ENCODE measurements at regions not wholly inside any gene's neighbourhood (a gene's known extent, or its start where the extent isn't known, plus 50 kb on each side); places are given as distances from the start of the nearest gene placed in this dataset.

DNA sequence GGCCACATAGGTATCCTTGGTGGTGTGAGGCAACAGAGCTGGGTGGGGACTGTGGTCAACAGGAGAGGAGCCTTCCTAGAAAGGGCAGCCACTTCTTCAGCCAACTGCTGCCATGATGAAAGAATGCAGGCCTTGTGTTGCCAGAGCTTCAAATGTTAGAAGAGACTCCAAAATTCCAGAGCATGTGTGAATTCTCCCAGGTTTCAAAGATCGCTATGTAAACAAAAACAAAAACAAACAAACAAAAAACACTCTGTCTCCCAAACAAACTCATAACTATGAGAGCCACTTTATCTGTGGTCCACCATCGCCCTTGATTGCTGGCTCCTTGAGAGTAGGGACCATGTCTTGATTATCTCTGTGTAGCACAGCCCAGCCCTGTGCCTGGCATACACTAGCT is 55.5 kb upstream of the ZNF423 start (continued):
- TF ChIP-seq, protein P1, sequence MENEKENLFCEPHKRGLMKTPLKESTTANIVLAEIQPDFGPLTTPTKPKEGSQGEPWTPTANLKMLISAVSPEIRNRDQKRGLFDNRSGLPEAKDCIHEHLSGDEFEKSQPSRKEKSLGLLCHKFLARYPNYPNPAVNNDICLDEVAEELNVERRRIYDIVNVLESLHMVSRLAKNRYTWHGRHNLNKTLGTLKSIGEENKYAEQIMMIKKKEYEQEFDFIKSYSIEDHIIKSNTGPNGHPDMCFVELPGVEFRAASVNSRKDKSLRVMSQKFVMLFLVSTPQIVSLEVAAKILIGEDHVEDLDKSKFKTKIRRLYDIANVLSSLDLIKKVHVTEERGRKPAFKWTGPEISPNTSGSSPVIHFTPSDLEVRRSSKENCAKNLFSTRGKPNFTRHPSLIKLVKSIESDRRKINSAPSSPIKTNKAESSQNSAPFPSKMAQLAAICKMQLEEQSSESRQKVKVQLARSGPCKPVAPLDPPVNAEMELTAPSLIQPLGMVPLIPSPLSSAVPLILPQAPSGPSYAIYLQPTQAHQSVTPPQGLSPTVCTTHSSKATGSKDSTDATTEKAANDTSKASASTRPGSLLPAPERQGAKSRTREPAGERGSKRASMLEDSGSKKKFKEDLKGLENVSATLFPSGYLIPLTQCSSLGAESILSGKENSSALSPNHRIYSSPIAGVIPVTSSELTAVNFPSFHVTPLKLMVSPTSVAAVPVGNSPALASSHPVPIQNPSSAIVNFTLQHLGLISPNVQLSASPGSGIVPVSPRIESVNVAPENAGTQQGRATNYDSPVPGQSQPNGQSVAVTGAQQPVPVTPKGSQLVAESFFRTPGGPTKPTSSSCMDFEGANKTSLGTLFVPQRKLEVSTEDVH (IDR thresholded peaks at IDR 0.05; ENCODE audit: low read depth, partially characterized antibody): no peak
- TF ChIP-seq ZBTB11 (CRISPR knock-in tag; IDR thresholded peaks at IDR 0.05): no peak
- TF ChIP-seq BRCA1 (IDR thresholded peaks at IDR 0.05; ENCODE audit: low read depth, low read length): no peak
- no peak for TF ChIP-seq IKZF2 (IDR thresholded peaks at IDR 0.05)
- no peak for TF ChIP-seq RBBP5 (conservative IDR thresholded peaks at IDR 0.05)
- no peak for TF ChIP-seq MEF2A (IDR thresholded peaks at IDR 0.05; ENCODE audit: insufficient read depth, low read depth, low read length)
- no peak for TF ChIP-seq EP300 (IDR thresholded peaks at IDR 0.05; ENCODE audit: borderline replicate concordance in 1 of 2, control insufficient read depth in 1 of 2, low read depth in 2 of 2, low read length in 2 of 2)
- TF ChIP-seq POU2F2 (IDR thresholded peaks at IDR 0.05; ENCODE audit: borderline replicate concordance, low read depth, low read length): no peak
- TF ChIP-seq SUPT20H (IDR thresholded peaks at IDR 0.05; ENCODE audit: borderline replicate concordance, control insufficient read depth, low read depth, low read length): no peak
- no peak for TF ChIP-seq NRF1 (conservative IDR thresholded peaks at IDR 0.05; ENCODE audit: low read depth, low read length)
- TF ChIP-seq TCF12 (IDR thresholded peaks at IDR 0.05; ENCODE audit: low read depth, low read length): no peak

Measured in GM12878 (cell line).